ENCODE measurements at regions not wholly inside any gene's neighbourhood (a gene's known extent, or its start where the extent isn't known, plus 50 kb on each side); places are given as distances from the start of the nearest gene placed in this dataset.
"Not testable (repeated sequence)": the region's sequence is repeated elsewhere in the genome, so short reads cannot be mapped to it uniquely, and the experiment has no call there.

DNA sequence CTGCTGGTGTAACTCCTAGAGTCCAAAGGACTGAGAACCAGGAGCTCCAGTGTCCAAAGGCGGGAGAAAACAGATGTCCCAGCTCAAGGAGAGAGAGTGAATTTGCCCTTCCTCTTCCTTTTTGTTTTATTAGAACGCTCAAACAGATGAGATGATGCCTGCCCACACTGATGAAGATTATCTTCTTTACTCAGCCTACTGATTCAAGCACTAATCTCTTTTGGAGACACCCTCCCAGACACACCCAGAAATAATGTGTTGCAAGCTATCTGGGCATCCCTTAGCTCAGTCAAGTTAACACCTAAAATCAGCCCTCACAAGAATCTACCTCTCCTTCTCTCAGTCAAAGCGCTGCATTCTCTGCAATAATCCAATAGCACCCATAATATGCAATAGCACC is 78.2 kb upstream of the BCL2L14 start:
- Histone ChIP-seq H2AFZ (ENCODE audit: low read depth, low read length) (no peak overlapping the region), H3K4me1 (ENCODE audit: insufficient read depth, low read length) (no peaks in the 10 kb centered on the region), H3K4me2 (ENCODE audit: low read length) (no peak overlapping the region), H4K20me1 (ENCODE audit: insufficient read depth, low read length) (no peaks in the 10 kb centered on the region), H3K36me3 (ENCODE audit: insufficient read depth, low read length) (no peaks in the 10 kb centered on the region), H3K9ac (ENCODE audit: low read length) (no peak overlapping the region), H3K79me2 (ENCODE audit: insufficient read depth, low read length) (no peaks in the 10 kb centered on the region), H3K27ac (ENCODE audit: low read depth, low read length) (no peak overlapping the region), H3K4me3 (ENCODE audit: insufficient read depth, low read depth, low read length) (no peak overlapping the region), H3K27me3 (ENCODE audit: insufficient read depth, low read length) (no peaks in the 10 kb centered on the region), H3K9me3 (ENCODE audit: insufficient read depth, low read depth, low read length) (peaks cover 2% of the 10 kb centered on the region)
- Mint-ChIP-seq H3K4me3 (ENCODE audit: unreplicated experiment) (no peak overlapping the region), H3K27ac (ENCODE audit: unreplicated experiment) (no peak overlapping the region), H3K4me1 (ENCODE audit: low read depth, unreplicated experiment) (peaks cover 6% of the 10 kb centered on the region), H3K36me3 (ENCODE audit: low read depth, unreplicated experiment) (no peaks in the 10 kb centered on the region), H3K9me3 (ENCODE audit: unreplicated experiment) (peaks cover 2% of the 10 kb centered on the region), H3K27me3 (ENCODE audit: low read depth, unreplicated experiment) (no peaks in the 10 kb centered on the region)
- TF ChIP-seq EZH2 (IDR thresholded peaks at IDR 0.05; ENCODE audit: insufficient read depth, low read length) (no peak), CTCF (IDR thresholded peaks at IDR 0.05; ENCODE audit: insufficient read depth, low read depth, low read length) (no peak)
- no peak for DNase-seq (ENCODE audit: low read depth)
- no peak for FAIRE-seq

- not testable (repeated sequence) for FAIRE-seq
Observed at GRCh38 chr12:11998307-11998943, 72.3 kb upstream of the BCL2L14 start.

GRCh38 chr12:11998944-11999315 is 71.8 kb upstream of the BCL2L14 start:
- H3K4me3 ChIP-seq (ENCODE audit: insufficient read depth, low read depth, low read length) = no peak overlapping the region

More at GRCh38 chr12:11998307-11998943, 72.3 kb upstream of the BCL2L14 start:
- peak overlapping the region; percentile 16 for H2AFZ ChIP-seq (ENCODE audit: low read depth, low read length)
- not testable (repeated sequence) for H3K9me3 Mint-ChIP-seq (ENCODE audit: unreplicated experiment); H3K9ac ChIP-seq (ENCODE audit: low read length); H3K36me3 Mint-ChIP-seq (ENCODE audit: low read depth, unreplicated experiment); H3K27me3 ChIP-seq (ENCODE audit: insufficient read depth, low read length); H3K4me1 Mint-ChIP-seq (ENCODE audit: low read depth, unreplicated experiment); H4K20me1 ChIP-seq (ENCODE audit: insufficient read depth, low read length); H3K36me3 ChIP-seq (ENCODE audit: insufficient read depth, low read length); H3K27ac Mint-ChIP-seq (ENCODE audit: unreplicated experiment); H3K9me3 ChIP-seq (ENCODE audit: insufficient read depth, low read depth, low read length); H3K4me2 ChIP-seq (ENCODE audit: low read length); H3K27ac ChIP-seq (ENCODE audit: low read depth, low read length); H3K27me3 Mint-ChIP-seq (ENCODE audit: low read depth, unreplicated experiment); H3K4me3 Mint-ChIP-seq (ENCODE audit: unreplicated experiment); H3K4me3 ChIP-seq (ENCODE audit: insufficient read depth, low read depth, low read length); H3K4me1 ChIP-seq (ENCODE audit: insufficient read depth, low read length); H3K79me2 ChIP-seq (ENCODE audit: insufficient read depth, low read length)
- DNase-seq (ENCODE audit: low read depth) = peak; percentile 23

More at GRCh38 chr12:11998944-11999315, 71.8 kb upstream of the BCL2L14 start:
- H3K4me1 ChIP-seq (ENCODE audit: insufficient read depth, low read length) = no peaks in the 10 kb centered on the region
- no peak for TF ChIP-seq CTCF (IDR thresholded peaks at IDR 0.05; ENCODE audit: insufficient read depth, low read depth, low read length)
- TF ChIP-seq EZH2 (IDR thresholded peaks at IDR 0.05; ENCODE audit: insufficient read depth, low read length) = no peak
- H3K9me3 ChIP-seq (ENCODE audit: insufficient read depth, low read depth, low read length) = no peaks in the 10 kb centered on the region
- FAIRE-seq (no peak), DNase-seq (ENCODE audit: low read depth) (no peak)
- Mint-ChIP-seq H3K36me3 (ENCODE audit: low read depth, unreplicated experiment) (no peaks in the 10 kb centered on the region), H3K9me3 (ENCODE audit: unreplicated experiment) (no peaks in the 10 kb centered on the region), H3K27ac (ENCODE audit: unreplicated experiment) (no peak overlapping the region), H3K4me3 (ENCODE audit: unreplicated experiment) (no peak overlapping the region), H3K27me3 (ENCODE audit: low read depth, unreplicated experiment) (peaks cover 7% of the 10 kb centered on the region), H3K4me1 (ENCODE audit: low read depth, unreplicated experiment) (no peaks in the 10 kb centered on the region)
- no peak overlapping the region for H2AFZ ChIP-seq (ENCODE audit: low read depth, low read length)
- H3K9ac ChIP-seq (ENCODE audit: low read length) = no peak overlapping the region
- no peak overlapping the region for H3K4me2 ChIP-seq (ENCODE audit: low read length)
- no peaks in the 10 kb centered on the region for H3K79me2 ChIP-seq (ENCODE audit: insufficient read depth, low read length)
- no peak overlapping the region for H3K27ac ChIP-seq (ENCODE audit: low read depth, low read length)
- H4K20me1 ChIP-seq (ENCODE audit: insufficient read depth, low read length) = no peaks in the 10 kb centered on the region
- no peaks in the 10 kb centered on the region for H3K27me3 ChIP-seq (ENCODE audit: insufficient read depth, low read length)
- no peaks in the 10 kb centered on the region for H3K36me3 ChIP-seq (ENCODE audit: insufficient read depth, low read length)

Measured in astrocyte (in vitro differentiated cells and primary cell).